HFFc6 (cell line): ENCODE measurements at regions not wholly inside any gene's neighbourhood (a gene's known extent, or its start where the extent isn't known, plus 50 kb on each side); places are given as distances from the start of the nearest gene placed in this dataset.

Experiments
- DNase-seq: peaks from one replicate; pipeline ENCODE4 v3.0.0-alpha.2; 2018
- H3K27ac Mint-ChIP-seq: 2 replicates; pipeline ENCODE4 v1.8.0; 2020; ENCODE audit warnings: mild to moderate bottlenecking, mixed read lengths
- H3K27me3 Mint-ChIP-seq: 2 replicates; pipeline ENCODE4 v1.8.0; 2021; ENCODE audit warnings: mild to moderate bottlenecking, moderate library complexity, mixed read lengths; ENCODE audit not compliant: insufficient read depth
- H3K36me3 Mint-ChIP-seq: 2 replicates; pipeline ENCODE4 v1.8.0; 2021; ENCODE audit warnings: low read depth, mixed read lengths
- H3K4me1 Mint-ChIP-seq: 2 replicates; pipeline ENCODE4 v1.8.0; 2020; ENCODE audit warnings: low read depth, mixed read lengths
- H3K4me3 Mint-ChIP-seq: 2 replicates; pipeline ENCODE4 v1.8.0; 2020; ENCODE audit warnings: mild to moderate bottlenecking, moderate library complexity, mixed read lengths
- H3K9me3 Mint-ChIP-seq: 2 replicates; pipeline ENCODE4 v1.8.0; 2020; ENCODE audit warnings: mild to moderate bottlenecking, mixed read lengths
- TF ChIP-seq, protein P1 (sequence below): fragments of 200-600 bp; sonication (generic); IDR thresholded peaks from 2 replicates; pipeline ENCODE4 v1.5.0; 2021; ENCODE audit warnings: antibody characterized with exemption, mild to moderate bottlenecking

DNA sequence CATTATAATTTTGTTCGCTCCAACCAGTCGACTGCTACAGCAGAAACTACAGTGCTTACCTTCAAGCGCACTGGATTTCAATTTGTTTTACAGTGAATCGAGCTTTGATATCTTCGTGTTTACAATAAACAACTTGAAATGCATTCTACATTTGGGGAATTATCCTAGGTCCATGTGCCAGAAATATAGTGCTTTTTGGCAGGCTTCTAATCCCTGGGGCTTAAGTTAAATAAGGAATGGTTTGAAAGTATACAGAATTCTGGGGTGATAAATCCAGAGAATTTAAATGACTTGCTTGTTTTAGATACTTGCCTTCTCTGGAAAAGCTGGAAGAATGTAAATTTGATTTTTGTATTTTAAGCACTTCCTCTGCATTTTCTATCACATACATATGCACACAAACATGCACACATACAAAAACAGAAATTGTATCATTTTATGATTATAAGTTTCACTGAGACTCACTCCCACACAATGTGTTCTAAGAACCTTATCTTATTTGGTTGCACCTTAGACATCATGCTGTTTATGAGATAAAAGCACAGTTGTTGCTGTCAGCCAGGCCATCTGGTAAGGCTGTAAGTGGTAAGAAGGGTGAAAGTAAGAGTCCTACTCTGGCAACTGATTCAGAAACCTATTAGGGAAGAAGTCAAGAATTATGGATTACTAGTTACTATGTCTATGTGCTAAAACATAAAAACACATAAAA lies 347.2 kb upstream of the KCND2 start:
- Mint-ChIP-seq H3K36me3 (no peaks in the 10 kb centered on the region), H3K27me3 (no peaks in the 10 kb centered on the region), H3K9me3 (peaks cover 10% of the 10 kb centered on the region; the same call in 1 of the 2 replicates), H3K4me1 (no peaks in the 10 kb centered on the region), H3K4me3 (no peak overlapping the region), H3K27ac (no peak overlapping the region)
- TF ChIP-seq, protein P1, sequence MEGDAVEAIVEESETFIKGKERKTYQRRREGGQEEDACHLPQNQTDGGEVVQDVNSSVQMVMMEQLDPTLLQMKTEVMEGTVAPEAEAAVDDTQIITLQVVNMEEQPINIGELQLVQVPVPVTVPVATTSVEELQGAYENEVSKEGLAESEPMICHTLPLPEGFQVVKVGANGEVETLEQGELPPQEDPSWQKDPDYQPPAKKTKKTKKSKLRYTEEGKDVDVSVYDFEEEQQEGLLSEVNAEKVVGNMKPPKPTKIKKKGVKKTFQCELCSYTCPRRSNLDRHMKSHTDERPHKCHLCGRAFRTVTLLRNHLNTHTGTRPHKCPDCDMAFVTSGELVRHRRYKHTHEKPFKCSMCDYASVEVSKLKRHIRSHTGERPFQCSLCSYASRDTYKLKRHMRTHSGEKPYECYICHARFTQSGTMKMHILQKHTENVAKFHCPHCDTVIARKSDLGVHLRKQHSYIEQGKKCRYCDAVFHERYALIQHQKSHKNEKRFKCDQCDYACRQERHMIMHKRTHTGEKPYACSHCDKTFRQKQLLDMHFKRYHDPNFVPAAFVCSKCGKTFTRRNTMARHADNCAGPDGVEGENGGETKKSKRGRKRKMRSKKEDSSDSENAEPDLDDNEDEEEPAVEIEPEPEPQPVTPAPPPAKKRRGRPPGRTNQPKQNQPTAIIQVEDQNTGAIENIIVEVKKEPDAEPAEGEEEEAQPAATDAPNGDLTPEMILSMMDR = no peak
- DNase-seq = no peak

DNA sequence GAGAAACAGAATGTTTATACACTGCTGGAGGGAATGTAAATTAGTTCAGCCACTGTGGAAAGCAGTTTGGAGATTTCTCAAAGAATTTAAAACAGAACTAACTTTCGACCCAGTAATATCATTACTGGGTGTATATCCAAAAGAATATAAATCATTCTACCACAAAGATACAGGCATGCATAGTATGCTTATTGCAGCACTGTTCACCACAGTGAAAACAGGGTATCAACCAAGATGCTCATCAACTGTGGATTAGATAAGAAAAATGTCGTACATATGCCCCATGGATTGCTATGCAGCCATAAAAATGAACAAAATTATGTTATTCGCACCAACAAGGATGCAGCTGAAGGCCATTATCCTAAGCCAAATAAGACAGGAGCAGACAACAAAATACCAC lies 343.1 kb upstream of the KCND2 start:
- H3K4me3 Mint-ChIP-seq = no peak overlapping the region
- H3K4me1 Mint-ChIP-seq = no peaks in the 10 kb centered on the region
- peaks cover 10% of the 10 kb centered on the region; the same call in 1 of the 2 replicates for H3K9me3 Mint-ChIP-seq
- H3K27ac Mint-ChIP-seq = no peak overlapping the region
- H3K36me3 Mint-ChIP-seq = no peaks in the 10 kb centered on the region
- H3K27me3 Mint-ChIP-seq = no peaks in the 10 kb centered on the region
- no peak for DNase-seq
- TF ChIP-seq, protein P1 = no peak

DNA sequence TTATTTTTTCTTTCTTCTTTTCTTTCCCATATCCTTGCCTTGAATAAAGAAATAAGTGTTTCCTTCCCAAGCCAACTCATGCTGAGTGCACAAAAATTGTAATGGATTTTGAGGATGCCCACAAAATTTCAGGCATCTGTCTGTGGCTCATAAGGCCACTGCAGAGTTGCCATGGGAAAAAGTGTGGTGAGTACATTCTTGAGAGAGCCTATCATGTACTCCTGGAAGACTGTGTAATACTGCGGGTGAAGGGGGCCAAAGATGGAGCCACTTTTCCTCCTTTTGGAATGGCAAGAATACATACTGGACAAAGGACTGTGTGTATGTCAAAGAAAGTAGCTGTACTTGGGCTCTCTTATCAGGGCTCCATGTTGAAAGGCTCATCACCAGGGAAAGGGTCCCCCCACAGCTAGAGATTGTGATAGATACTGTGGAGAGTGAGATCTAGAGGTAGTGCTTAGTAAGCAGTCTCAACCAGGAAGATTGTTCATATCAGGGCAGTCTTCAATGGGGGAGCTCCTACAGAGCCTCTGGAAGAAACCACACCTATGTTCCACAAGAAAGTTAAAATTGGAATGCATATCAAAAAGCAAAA lies 341.6 kb upstream of the KCND2 start:
- H3K9me3 Mint-ChIP-seq = peaks cover 6% of the 10 kb centered on the region; the same call in 1 of the 2 replicates
- H3K27ac Mint-ChIP-seq = no peak overlapping the region
- no peaks in the 10 kb centered on the region for H3K4me1 Mint-ChIP-seq
- H3K36me3 Mint-ChIP-seq = no peaks in the 10 kb centered on the region
- no peak overlapping the region for H3K4me3 Mint-ChIP-seq
- TF ChIP-seq, protein P1 = no peak
- no peak for DNase-seq
- H3K27me3 Mint-ChIP-seq = no peaks in the 10 kb centered on the region

DNA sequence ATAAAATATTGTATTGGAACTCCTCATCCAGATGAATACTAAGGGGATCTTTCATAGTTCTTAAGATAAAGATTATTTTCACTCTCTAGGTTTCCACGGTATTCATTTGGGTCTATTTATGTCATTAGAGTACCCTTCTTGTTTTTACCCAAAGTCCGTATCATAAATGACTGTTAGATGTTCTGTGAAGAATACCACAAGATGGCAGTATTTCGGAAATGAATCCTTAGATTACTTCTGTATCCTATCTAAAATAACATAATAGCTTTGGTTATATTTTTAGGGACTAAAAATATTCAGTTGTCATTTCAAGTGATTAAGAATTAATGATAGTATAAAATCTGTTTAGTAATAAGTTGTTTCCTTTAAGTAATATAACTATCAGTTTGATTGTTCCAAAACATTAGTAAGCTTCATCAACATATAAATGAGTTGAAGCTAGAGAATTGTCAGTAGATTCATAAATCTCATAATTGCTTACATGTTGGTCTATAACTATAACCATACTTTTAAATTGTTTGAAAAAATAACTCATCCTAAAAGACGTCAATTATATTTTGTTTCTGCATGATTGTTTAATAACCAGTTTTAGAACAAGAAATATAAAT lies 337.5 kb upstream of the KCND2 start:
- Mint-ChIP-seq H3K36me3 (no peaks in the 10 kb centered on the region), H3K27me3 (no peaks in the 10 kb centered on the region; the same call in 1 of the 2 replicates), H3K4me3 (no peak overlapping the region), H3K27ac (no peak overlapping the region), H3K9me3 (no peaks in the 10 kb centered on the region; the same call in 1 of the 2 replicates), H3K4me1 (no peaks in the 10 kb centered on the region)
- TF ChIP-seq, protein P1 = peak; percentile 81
- DNase-seq = peak; percentile 11

DNA sequence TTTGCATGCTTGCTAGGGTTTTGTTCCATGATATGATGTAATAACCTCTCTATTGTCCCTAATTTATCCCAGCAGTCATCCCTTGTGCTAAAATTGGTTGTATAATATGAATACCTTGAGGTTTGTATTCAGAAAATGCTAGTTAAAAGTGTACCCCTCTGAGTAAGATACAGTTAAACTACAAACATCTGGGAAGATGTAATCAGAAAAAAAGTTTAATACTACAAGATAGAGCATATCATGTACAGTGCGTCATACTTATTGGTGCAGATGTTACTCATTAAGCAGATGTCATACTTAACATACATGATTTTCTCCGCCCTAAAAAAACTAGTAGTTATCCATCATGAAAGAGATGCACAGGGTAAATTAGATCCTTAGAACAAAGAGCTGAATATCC lies 336.1 kb upstream of the KCND2 start:
- DNase-seq = no peak
- Mint-ChIP-seq H3K9me3 (no peaks in the 10 kb centered on the region; the same call in 1 of the 2 replicates), H3K4me3 (no peak overlapping the region), H3K4me1 (no peaks in the 10 kb centered on the region), H3K27me3 (no peaks in the 10 kb centered on the region; the same call in 1 of the 2 replicates), H3K27ac (no peak overlapping the region), H3K36me3 (no peaks in the 10 kb centered on the region)
- TF ChIP-seq, protein P1 = no peak
